Tongue (tissue), 2 donors: ENCODE measurements at regions not wholly inside any gene's neighbourhood (a gene's known extent, or its start where the extent isn't known, plus 50 kb on each side); places are given as distances from the start of the nearest gene placed in this dataset. TPM values are rescaled to one million over a fixed set of nuclear protein-coding genes. Genes with fewer than 3 reads are reported as not detected.

Experiments
- DNase-seq: peaks from one replicate; pipeline ENCODE4 v3.0.0-alpha.2; 2015
- small RNA-seq: library from RNA; depleted of rRNA; stranded (forward); fragments of <200 nt; gene quantifications from one replicate; pipeline ENCODE3, GENCODE V24; 2014; ENCODE audit warnings: low replicate concordance

- DNase-seq = no peak
These were observed 60.0 kb upstream of the DCBLD2 start for GRCh38 chr3:98961161-98962155.

- no peak for DNase-seq
These were observed 56.2 kb upstream of the DCBLD2 start for GRCh38 chr3:98957681-98958080.

GRCh38 chr3:98956008-98956407 is 54.5 kb upstream of the DCBLD2 start:
- DNase-seq = no peak

- no peak for DNase-seq
These were observed 53.5 kb upstream of the DCBLD2 start for GRCh38 chr3:98954791-98955604.

- no peak for DNase-seq
These were observed 52.7 kb upstream of the DCBLD2 start for GRCh38 chr3:98954242-98954641.

- no peak for DNase-seq
These were observed 50.9 kb upstream of the DCBLD2 start for GRCh38 chr3:98952404-98952803.

Small RNAs in the stretch of these regions (small RNA-seq; reads per million reads assigned to genes)
- gene AC107297.1 = not detected
- not detected for gene RF00066
